Caco-2 (cell line): ENCODE measurements at regions not wholly inside any gene's neighbourhood (a gene's known extent, or its start where the extent isn't known, plus 50 kb on each side); places are given as distances from the start of the nearest gene placed in this dataset.

ENCODE experiments used
- BruUV-seq: library from RNA; stranded (reverse); fragments of 400-500 nt; replicated peaks from 2 replicates; lab custom pipeline; 2021; lab: Mats Ljungman, UMichigan
- CTCF ChIA-PET: fragments of 300-600 bp; sonication (Branson Sonifier 250); formaldehyde crosslinking; loops from one replicate; lab custom pipeline; 2022; ENCODE audit warnings: antibody characterized with exemption; lab: Charles Lee
- POLR2A ChIA-PET: fragments of 300-600 bp; sonication (Branson Sonifier 250); formaldehyde crosslinking; loops from one replicate; lab custom pipeline; 2022; ENCODE audit warnings: antibody characterized with exemption; lab: Charles Lee
- DNase-seq, 2 experiments: peaks; one replicate each; pipeline versions ENCODE4 v3.0.0 to v3.0.0-alpha.2; 2020 to 2022
- H3K27me3 ChIP-seq: replicated peaks from 2 replicates; pipeline ENCODE4 v1.6.0; 2011; ENCODE audit warnings: low read length; ENCODE audit not compliant: control insufficient read depth, insufficient read depth
- H3K36me3 ChIP-seq: 2 replicates; pipeline ENCODE4 v1.5.1; 2011; ENCODE audit warnings: low read length; ENCODE audit not compliant: control insufficient read depth, insufficient read depth
- H3K4me1 ChIP-seq: fragments of 250-450 bp; sonication (Bioruptor Pico); 2 replicates; pipeline ENCODE4 v1.5.1; 2020; ENCODE audit warnings: mild to moderate bottlenecking
- H3K4me3 ChIP-seq: 2 replicates; pipeline ENCODE4 v1.5.1; 2011; ENCODE audit warnings: low read depth, mild to moderate bottlenecking, control low read depth, low read length
- H3K9me3 ChIP-seq: fragments of 250-450 bp; sonication (Bioruptor Pico); 2 replicates; pipeline ENCODE4 v1.5.1; 2020; ENCODE audit warnings: mild to moderate bottlenecking, moderate library complexity
- H3K27ac Mint-ChIP-seq: one replicate; pipeline ENCODE4 v1.8.0; 2022; ENCODE audit warnings: mixed read lengths; ENCODE audit not compliant: unreplicated experiment
- H3K27me3 Mint-ChIP-seq: one replicate; pipeline ENCODE4 v1.8.0; 2022; ENCODE audit warnings: mixed read lengths; ENCODE audit not compliant: insufficient read depth, unreplicated experiment
- H3K36me3 Mint-ChIP-seq: one replicate; pipeline ENCODE4 v1.8.0; 2022; ENCODE audit warnings: mild to moderate bottlenecking, mixed read lengths; ENCODE audit not compliant: insufficient read depth, unreplicated experiment
- H3K4me1 Mint-ChIP-seq: one replicate; pipeline ENCODE4 v1.8.0; 2022; ENCODE audit warnings: low read depth, mixed read lengths; ENCODE audit not compliant: unreplicated experiment
- H3K4me3 Mint-ChIP-seq: one replicate; pipeline ENCODE4 v1.8.0; 2022; ENCODE audit warnings: mild to moderate bottlenecking, moderate library complexity, mixed read lengths; ENCODE audit not compliant: unreplicated experiment
- H3K9me3 Mint-ChIP-seq: one replicate; pipeline ENCODE4 v1.8.0; 2022; ENCODE audit warnings: mixed read lengths; ENCODE audit not compliant: unreplicated experiment
- CTCF ChIP-seq, 2 experiments: fragments of 200-600 bp in 1 of 2; IDR thresholded peaks; 1 replicate in 1 of 2; 2 replicates in 1 of 2; pipeline versions ENCODE4 v1.5.1 to v1.8.0; 2011 to 2022; ENCODE audit warnings: antibody characterized with exemption in 1 of 2, control low read depth in 1 of 2, inconsistent platforms in 1 of 2, low read depth in 1 of 2, low read length in 1 of 2, mild to moderate bottlenecking in 1 of 2, moderate library complexity in 1 of 2; ENCODE audit not compliant: insufficient read depth in 1 of 2, severe bottlenecking in 1 of 2, unreplicated experiment in 1 of 2
- intact Hi-C: fragments of 100-400 bp; cut with micrococcal nuclease; formaldehyde crosslinking; loops from one replicate; pipeline ENCODE4 v1.10.0; 2022; ENCODE audit not compliant: unreplicated experiment

GRCh38 chr17:73713136-73713535 is 68.9 kb upstream of the SDK2 start:
- peak in 1 of 2 experiments; percentile 25 for TF ChIP-seq CTCF (IDR thresholded peaks at IDR 0.05; ENCODE audit: insufficient read depth in 1 of 2, low read depth in 1 of 2, low read length in 1 of 2, severe bottlenecking in 1 of 2, unreplicated experiment in 1 of 2)
- POLR2A ChIA-PET = no interaction called here
- no peaks in the 10 kb centered on the region for H3K9me3 Mint-ChIP-seq
- no TSS peak for BruUV-seq
- H3K27me3 Mint-ChIP-seq = peaks cover 11% of the 10 kb centered on the region
- DNase-seq = no peak
- H3K4me1 ChIP-seq = no peaks in the 10 kb centered on the region
- no peak overlapping the region for H3K4me3 ChIP-seq
- intact Hi-C loops = loop anchor here (10.0 kb wide), 1 partner anchor 462 kb away; no protein-coding TSS in a partner anchor
- H3K36me3 Mint-ChIP-seq = peaks cover 7% of the 10 kb centered on the region
- H3K4me3 Mint-ChIP-seq = no peak overlapping the region
- CTCF ChIA-PET = no interaction called here
- no peaks in the 10 kb centered on the region for H3K36me3 ChIP-seq
- no peak overlapping the region for H3K27ac Mint-ChIP-seq
- H3K4me1 Mint-ChIP-seq = no peaks in the 10 kb centered on the region
- no peaks in the 10 kb centered on the region for H3K9me3 ChIP-seq
- peaks cover 2% of the 10 kb centered on the region; the same call in 1 of the 2 replicates for H3K27me3 ChIP-seq

GRCh38 chr17:73715769-73716168 is 71.5 kb upstream of the SDK2 start:
- BruUV-seq = no TSS peak

GRCh38 chr17:73717690-73718089 is 73.4 kb upstream of the SDK2 start:
- no peak for TF ChIP-seq CTCF (IDR thresholded peaks at IDR 0.05; ENCODE audit: insufficient read depth in 1 of 2, low read depth in 1 of 2, low read length in 1 of 2, severe bottlenecking in 1 of 2, unreplicated experiment in 1 of 2)
- Histone ChIP-seq H3K27me3 (peaks cover 2% of the 10 kb centered on the region; the same call in 1 of the 2 replicates), H3K4me3 (no peak overlapping the region), H3K9me3 (no peaks in the 10 kb centered on the region), H3K4me1 (no peaks in the 10 kb centered on the region), H3K36me3 (no peaks in the 10 kb centered on the region)
- Mint-ChIP-seq H3K27ac (no peak overlapping the region), H3K9me3 (no peaks in the 10 kb centered on the region), H3K36me3 (no peaks in the 10 kb centered on the region), H3K4me1 (no peaks in the 10 kb centered on the region), H3K4me3 (no peak overlapping the region), H3K27me3 (peaks cover 6% of the 10 kb centered on the region)
- DNase-seq = no peak
- intact Hi-C loops = loop anchor here (10.0 kb wide), 1 partner anchor 457 kb away; no protein-coding TSS in a partner anchor
- CTCF ChIA-PET = no interaction called here
- POLR2A ChIA-PET = no interaction called here
- BruUV-seq = no TSS peak

More at GRCh38 chr17:73715769-73716168, 71.5 kb upstream of the SDK2 start:
- TF ChIP-seq CTCF (IDR thresholded peaks at IDR 0.05; ENCODE audit: insufficient read depth in 1 of 2, low read depth in 1 of 2, low read length in 1 of 2, severe bottlenecking in 1 of 2, unreplicated experiment in 1 of 2) = no peak
- no peak for DNase-seq
- CTCF ChIA-PET = no interaction called here
- H3K36me3 Mint-ChIP-seq = no peaks in the 10 kb centered on the region
- no peaks in the 10 kb centered on the region for H3K9me3 Mint-ChIP-seq
- H3K4me3 ChIP-seq = no peak overlapping the region
- H3K27me3 ChIP-seq = peaks cover 2% of the 10 kb centered on the region; the same call in 1 of the 2 replicates
- H3K27ac Mint-ChIP-seq = no peak overlapping the region
- H3K36me3 ChIP-seq = no peaks in the 10 kb centered on the region
- intact Hi-C loops = loop anchor here (10.0 kb wide), 1 partner anchor 459 kb away; no protein-coding TSS in a partner anchor
- no peaks in the 10 kb centered on the region for H3K9me3 ChIP-seq
- H3K27me3 Mint-ChIP-seq = peaks cover 8% of the 10 kb centered on the region
- no peaks in the 10 kb centered on the region for H3K4me1 ChIP-seq
- H3K4me3 Mint-ChIP-seq = no peak overlapping the region
- no peaks in the 10 kb centered on the region for H3K4me1 Mint-ChIP-seq
- POLR2A ChIA-PET = no interaction called here
